CD8-positive, alpha-beta memory T cell (primary cell): ENCODE measurements at regions not wholly inside any gene's neighbourhood (a gene's known extent, or its start where the extent isn't known, plus 50 kb on each side); places are given as distances from the start of the nearest gene placed in this dataset.

ENCODE experiments used
- CTCF ChIA-PET: fragments of 350-600 bp; sonication (Branson Sonifier 250); formaldehyde crosslinking; loops from one replicate; lab custom pipeline; 2021; ENCODE audit warnings: antibody characterized with exemption; lab: Charles Lee
- POLR2A ChIA-PET: fragments of 350-600 bp; sonication (Branson Sonifier 250); formaldehyde crosslinking; loops from one replicate; lab custom pipeline; 2021; ENCODE audit warnings: antibody characterized with exemption; lab: Charles Lee
- DNase-seq, 5 donors: peaks; one replicate each; pipeline versions ENCODE4 v3.0.0 to v3.0.0-alpha.2; 2020 to 2022; ENCODE audit warnings: mixed read lengths in 1 of 5
- H3K27ac ChIP-seq: one replicate; pipeline ENCODE4 v1.7.0; 2013; ENCODE audit warnings: low read depth, mild to moderate bottlenecking, low read length, moderate library complexity
- H3K27me3 ChIP-seq: 2 replicates; pipeline ENCODE4 v1.7.0; 2013; ENCODE audit warnings: low read length, mild to moderate bottlenecking; ENCODE audit not compliant: insufficient read depth, poor library complexity, severe bottlenecking
- H3K36me3 ChIP-seq: 2 replicates; pipeline ENCODE4 v1.7.0; 2013; ENCODE audit warnings: mild to moderate bottlenecking, low read length, moderate library complexity; ENCODE audit not compliant: insufficient read depth
- H3K4me1 ChIP-seq: 2 replicates; pipeline ENCODE4 v1.7.0; 2013; ENCODE audit warnings: mild to moderate bottlenecking, low read length, moderate library complexity; ENCODE audit not compliant: insufficient read depth
- H3K4me3 ChIP-seq: 2 replicates; pipeline ENCODE4 v1.7.0; 2013; ENCODE audit warnings: mild to moderate bottlenecking, low read length
- H3K9me3 ChIP-seq: 2 replicates; pipeline ENCODE4 v1.7.0; 2013; ENCODE audit warnings: mild to moderate bottlenecking, low read length
- H3K27ac Mint-ChIP-seq, 8 donors: one replicate each; pipeline ENCODE4 v1.8.0; 2020 to 2021; ENCODE audit warnings: mixed read lengths in 8 of 8, mild to moderate bottlenecking in 6 of 8, inconsistent platforms in 3 of 8, moderate library complexity in 3 of 8
- H3K27me3 Mint-ChIP-seq, 2 donors: one replicate each; pipeline ENCODE4 v1.8.0; 2020 to 2021; ENCODE audit warnings: mixed read lengths in 2 of 2, mild to moderate bottlenecking in 1 of 2, moderate library complexity in 1 of 2
- H3K36me3 Mint-ChIP-seq, 3 donors: one replicate each; pipeline ENCODE4 v1.8.0; 2020 to 2021; ENCODE audit warnings: mixed read lengths in 3 of 3, inconsistent platforms in 1 of 3, mild to moderate bottlenecking in 1 of 3
- H3K4me1 Mint-ChIP-seq, 3 donors: one replicate each; pipeline ENCODE4 v1.8.0; 2020 to 2021; ENCODE audit warnings: mixed read lengths in 3 of 3, inconsistent platforms in 1 of 3, mild to moderate bottlenecking in 1 of 3
- H3K4me3 Mint-ChIP-seq, 7 donors: one replicate each; pipeline ENCODE4 v1.8.0; 2020 to 2021; ENCODE audit warnings: mixed read lengths in 7 of 7, mild to moderate bottlenecking in 6 of 7, moderate library complexity in 4 of 7, inconsistent platforms in 2 of 7
- H3K9me3 Mint-ChIP-seq, 5 donors: one replicate each; pipeline ENCODE4 v1.8.0; 2020 to 2022; ENCODE audit warnings: mixed read lengths in 5 of 5, mild to moderate bottlenecking in 3 of 5, moderate library complexity in 2 of 5, inconsistent platforms in 1 of 5

- POLR2A ChIA-PET, result no interaction called here
- CTCF ChIA-PET, result no interaction called here
- H3K4me1 Mint-ChIP-seq, result no peaks in the 10 kb centered on the region
- no peak for DNase-seq
- Histone ChIP-seq H3K9me3 (no peaks in the 10 kb centered on the region), H3K27ac (no peak overlapping the region), H3K4me3 (no peak overlapping the region), H3K27me3 (no peaks in the 10 kb centered on the region), H3K36me3 (no peaks in the 10 kb centered on the region), H3K4me1 (no peaks in the 10 kb centered on the region)
- H3K27ac Mint-ChIP-seq, result no peak overlapping the region
- H3K27me3 Mint-ChIP-seq, result peaks cover 25 to 49% of the 10 kb centered on the region in 2 donors
- no peak overlapping the region for H3K4me3 Mint-ChIP-seq
- H3K9me3 Mint-ChIP-seq, result no peaks in the 10 kb centered on the region
- H3K36me3 Mint-ChIP-seq, result no peaks in the 10 kb centered on the region
These were observed 298.3 kb downstream of the GADD45G start for GRCh38 chr9:89903141-89903475.

GRCh38 chr9:89905606-89906338 lies 301.0 kb downstream of the GADD45G start:
- Histone ChIP-seq H3K27me3 (no peaks in the 10 kb centered on the region), H3K9me3 (no peaks in the 10 kb centered on the region), H3K27ac (no peak overlapping the region), H3K4me3 (no peak overlapping the region), H3K36me3 (no peaks in the 10 kb centered on the region), H3K4me1 (no peaks in the 10 kb centered on the region)
- ChIA-PET POLR2A (interaction anchor here (0.6 kb wide), 1 partner anchor 340 kb away, joined by 3 read pairs; no protein-coding TSS in a partner anchor), CTCF (no interaction called here)
- H3K27ac Mint-ChIP-seq, result no peak overlapping the region
- H3K27me3 Mint-ChIP-seq, result peaks cover 15 to 30% of the 10 kb centered on the region in 2 donors
- H3K36me3 Mint-ChIP-seq, result no peaks in the 10 kb centered on the region
- peaks cover 0 to 2% (median 0%) of the 10 kb centered on the region in 3 donors for H3K4me1 Mint-ChIP-seq
- H3K4me3 Mint-ChIP-seq, result no peak overlapping the region
- no peaks in the 10 kb centered on the region for H3K9me3 Mint-ChIP-seq
- no peak for DNase-seq

GRCh38 chr9:89911721-89912604 lies 307.2 kb downstream of the GADD45G start:
- Histone ChIP-seq H3K4me1 (no peaks in the 10 kb centered on the region), H3K9me3 (no peaks in the 10 kb centered on the region), H3K27me3 (no peaks in the 10 kb centered on the region), H3K36me3 (no peaks in the 10 kb centered on the region), H3K4me3 (no peak overlapping the region), H3K27ac (no peak overlapping the region)
- no peak overlapping the region for H3K4me3 Mint-ChIP-seq
- no peaks in the 10 kb centered on the region for H3K9me3 Mint-ChIP-seq
- no peaks in the 10 kb centered on the region for H3K36me3 Mint-ChIP-seq
- ChIA-PET POLR2A (no interaction called here), CTCF (no interaction called here)
- no peak for DNase-seq
- H3K27me3 Mint-ChIP-seq, result peaks cover 0 to 5% of the 10 kb centered on the region in 2 donors
- H3K27ac Mint-ChIP-seq, result no peak overlapping the region
- H3K4me1 Mint-ChIP-seq, result peaks cover 0 to 2% (median 0%) of the 10 kb centered on the region in 3 donors

- DNase-seq, result no peak
- H3K4me1 ChIP-seq, result no peaks in the 10 kb centered on the region
- Mint-ChIP-seq H3K27ac (no peak overlapping the region), H3K4me1 (peaks cover 0 to 2% (median 0%) of the 10 kb centered on the region in 3 donors), H3K9me3 (no peaks in the 10 kb centered on the region), H3K36me3 (no peaks in the 10 kb centered on the region), H3K4me3 (no peak overlapping the region), H3K27me3 (peaks cover 3 to 5% of the 10 kb centered on the region in 2 donors)
- ChIA-PET POLR2A (no interaction called here), CTCF (no interaction called here)
- no peaks in the 10 kb centered on the region for H3K36me3 ChIP-seq
- H3K27me3 ChIP-seq, result no peaks in the 10 kb centered on the region
- no peaks in the 10 kb centered on the region for H3K9me3 ChIP-seq
- no peak overlapping the region for H3K27ac ChIP-seq
- no peak overlapping the region for H3K4me3 ChIP-seq
These were observed 307.8 kb downstream of the GADD45G start for GRCh38 chr9:89912605-89912953.

GRCh38 chr9:89915187-89915586 lies 310.4 kb downstream of the GADD45G start:
- H3K27me3 ChIP-seq, result no peaks in the 10 kb centered on the region
- ChIA-PET POLR2A (no interaction called here), CTCF (interaction anchor here (1.0 kb wide), 1 partner anchor 312 kb away, joined by 4 read pairs; no protein-coding TSS in a partner anchor)
- no peaks in the 10 kb centered on the region for H3K9me3 ChIP-seq
- Mint-ChIP-seq H3K27ac (no peak overlapping the region), H3K4me3 (no peak overlapping the region), H3K4me1 (peaks cover 0 to 2% (median 0%) of the 10 kb centered on the region in 3 donors), H3K9me3 (no peaks in the 10 kb centered on the region), H3K27me3 (peaks cover 7 to 18% of the 10 kb centered on the region in 2 donors), H3K36me3 (no peaks in the 10 kb centered on the region)
- H3K4me3 ChIP-seq, result no peak overlapping the region
- no peak for DNase-seq
- no peaks in the 10 kb centered on the region for H3K36me3 ChIP-seq
- H3K4me1 ChIP-seq, result no peaks in the 10 kb centered on the region
- H3K27ac ChIP-seq, result no peak overlapping the region

GRCh38 chr9:89916001-89916597 lies 311.3 kb downstream of the GADD45G start:
- Histone ChIP-seq H3K4me3 (no peak overlapping the region), H3K9me3 (no peaks in the 10 kb centered on the region), H3K27ac (no peak overlapping the region), H3K4me1 (no peaks in the 10 kb centered on the region), H3K27me3 (no peaks in the 10 kb centered on the region), H3K36me3 (no peaks in the 10 kb centered on the region)
- H3K4me3 Mint-ChIP-seq, result no peak overlapping the region
- H3K4me1 Mint-ChIP-seq, result peaks cover 0 to 2% (median 0%) of the 10 kb centered on the region in 3 donors
- H3K36me3 Mint-ChIP-seq, result no peaks in the 10 kb centered on the region
- CTCF ChIA-PET, result interaction anchor here (0.6 to 1.0 kb wide), 2 partner anchors 175 to 313 kb away, joined by 4 read pairs; no protein-coding TSS in a partner anchor
- no peaks in the 10 kb centered on the region for H3K9me3 Mint-ChIP-seq
- H3K27me3 Mint-ChIP-seq, result peaks cover 7 to 19% of the 10 kb centered on the region in 2 donors
- POLR2A ChIA-PET, result no interaction called here
- no peak for DNase-seq
- H3K27ac Mint-ChIP-seq, result no peak overlapping the region

- CTCF ChIA-PET, result no interaction called here
- no peak for DNase-seq
- H3K27ac Mint-ChIP-seq, result no peak overlapping the region
These were observed 313.0 kb downstream of the GADD45G start for GRCh38 chr9:89917861-89918260.

More at GRCh38 chr9:89917861-89918260, 313.0 kb downstream of the GADD45G start:
- Mint-ChIP-seq H3K36me3 (no peaks in the 10 kb centered on the region), H3K4me1 (peaks cover 0 to 2% (median 0%) of the 10 kb centered on the region in 3 donors), H3K27me3 (peaks cover 12 to 22% of the 10 kb centered on the region in 2 donors), H3K9me3 (no peaks in the 10 kb centered on the region), H3K4me3 (no peak overlapping the region)
- Histone ChIP-seq H3K9me3 (no peaks in the 10 kb centered on the region), H3K4me3 (no peak overlapping the region), H3K27ac (no peak overlapping the region), H3K36me3 (no peaks in the 10 kb centered on the region), H3K4me1 (no peaks in the 10 kb centered on the region), H3K27me3 (no peaks in the 10 kb centered on the region)
- POLR2A ChIA-PET, result no interaction called here
